Activated CD4-positive, alpha-beta T cell treated with anti-CD3 and anti-CD28 coated beads, Interleukin-2, amount 50 U/mL, for 48 hours (primary cell): ENCODE measurements at regions not wholly inside any gene's neighbourhood (a gene's known extent, or its start where the extent isn't known, plus 50 kb on each side); places are given as distances from the start of the nearest gene placed in this dataset.
"Not testable (repeated sequence)": the region's sequence is repeated elsewhere in the genome, so short reads cannot be mapped to it uniquely, and the experiment has no call there.

Experiments used
- DNase-seq, 2 experiments: peaks; one replicate each; pipeline ENCODE4 v3.0.0-alpha.2; 2020

- no peak for DNase-seq
Measured at GRCh38 chr13:44778761-44779484, 202.8 kb upstream of the TSC22D1 start.

GRCh38 chr13:44775290-44775689 is 199.2 kb upstream of the TSC22D1 start:
- DNase-seq = not testable (repeated sequence)

- no peak for DNase-seq
Measured at GRCh38 chr13:44770951-44771350, 194.8 kb upstream of the TSC22D1 start.

GRCh38 chr13:44769686-44770085 is 193.6 kb upstream of the TSC22D1 start:
- no peak for DNase-seq

GRCh38 chr13:44768775-44769581 is 192.8 kb upstream of the TSC22D1 start:
- DNase-seq = peak; percentile 22 to 48

GRCh38 chr13:44768239-44768638 is 192.1 kb upstream of the TSC22D1 start:
- peak; percentile 18 to 45 for DNase-seq

GRCh38 chr13:44765001-44765471 is 188.9 kb upstream of the TSC22D1 start:
- DNase-seq = no peak

- DNase-seq = no peak
Measured at GRCh38 chr13:44764302-44764692, 188.2 kb upstream of the TSC22D1 start.

GRCh38 chr13:44763615-44764301 is 187.6 kb upstream of the TSC22D1 start:
- no peak for DNase-seq

GRCh38 chr13:44762911-44763310 is 186.8 kb upstream of the TSC22D1 start:
- no peak for DNase-seq

GRCh38 chr13:44760434-44760833 is 184.3 kb upstream of the TSC22D1 start:
- DNase-seq = no peak

- no peak for DNase-seq
Measured at GRCh38 chr13:44759384-44760360, 183.5 kb upstream of the TSC22D1 start.

- DNase-seq = peak; percentile 12 to 31
Measured at GRCh38 chr13:44758630-44759383, 182.7 kb upstream of the TSC22D1 start.

GRCh38 chr13:44757671-44758070 is 181.5 kb upstream of the TSC22D1 start:
- no peak for DNase-seq

GRCh38 chr13:44756276-44756810 is 180.2 kb upstream of the TSC22D1 start:
- no peak for DNase-seq

- no peak for DNase-seq
Measured at GRCh38 chr13:44755872-44756271, 179.7 kb upstream of the TSC22D1 start.

- DNase-seq = no peak
Measured at GRCh38 chr13:44752164-44752563, 176.0 kb upstream of the TSC22D1 start.

- no peak for DNase-seq
Measured at GRCh38 chr13:44750630-44751029, 174.5 kb upstream of the TSC22D1 start.

- DNase-seq = no peak
Measured at GRCh38 chr13:44749906-44750305, 173.8 kb upstream of the TSC22D1 start.

- no peak for DNase-seq
Measured at GRCh38 chr13:44748439-44748838, 172.3 kb upstream of the TSC22D1 start.

GRCh38 chr13:44747179-44747578 is 171.0 kb upstream of the TSC22D1 start:
- no peak for DNase-seq
